C4-2B (cell line): ENCODE measurements at regions not wholly inside any gene's neighbourhood (a gene's known extent, or its start where the extent isn't known, plus 50 kb on each side); places are given as distances from the start of the nearest gene placed in this dataset.

Experiments
- ZFX ChIP-seq: fragments of 450-650 bp; IDR thresholded peaks from 2 replicates; pipeline ENCODE4 v1.6.1; 2017
- TF ChIP-seq, protein P1 (sequence below): fragments of 450-650 bp; conservative IDR thresholded peaks from 2 replicates; pipeline ENCODE4 v1.5.1; 2017; ENCODE audit warnings: mild to moderate bottlenecking

DNA sequence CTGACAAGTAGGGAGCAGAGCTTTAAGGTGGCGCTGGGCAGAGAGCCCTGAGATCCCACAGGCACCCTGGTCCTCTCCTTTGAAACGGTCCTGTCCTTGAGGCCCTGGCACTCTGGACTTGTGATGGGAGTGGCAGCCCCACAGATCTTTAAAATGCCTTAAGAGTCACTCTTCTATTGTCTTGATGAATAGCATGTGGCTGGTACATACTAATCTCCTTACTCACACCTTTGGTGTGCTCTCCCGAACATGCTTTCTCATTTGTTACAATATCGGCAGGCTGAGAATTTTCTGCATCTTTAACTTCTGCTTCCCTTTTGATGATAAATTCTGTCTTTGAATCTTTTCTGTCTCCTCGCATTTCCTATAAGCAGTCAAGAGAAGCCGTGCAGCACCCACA is 333.8 kb downstream of the TFAP2A start:
- TF ChIP-seq, protein P1, sequence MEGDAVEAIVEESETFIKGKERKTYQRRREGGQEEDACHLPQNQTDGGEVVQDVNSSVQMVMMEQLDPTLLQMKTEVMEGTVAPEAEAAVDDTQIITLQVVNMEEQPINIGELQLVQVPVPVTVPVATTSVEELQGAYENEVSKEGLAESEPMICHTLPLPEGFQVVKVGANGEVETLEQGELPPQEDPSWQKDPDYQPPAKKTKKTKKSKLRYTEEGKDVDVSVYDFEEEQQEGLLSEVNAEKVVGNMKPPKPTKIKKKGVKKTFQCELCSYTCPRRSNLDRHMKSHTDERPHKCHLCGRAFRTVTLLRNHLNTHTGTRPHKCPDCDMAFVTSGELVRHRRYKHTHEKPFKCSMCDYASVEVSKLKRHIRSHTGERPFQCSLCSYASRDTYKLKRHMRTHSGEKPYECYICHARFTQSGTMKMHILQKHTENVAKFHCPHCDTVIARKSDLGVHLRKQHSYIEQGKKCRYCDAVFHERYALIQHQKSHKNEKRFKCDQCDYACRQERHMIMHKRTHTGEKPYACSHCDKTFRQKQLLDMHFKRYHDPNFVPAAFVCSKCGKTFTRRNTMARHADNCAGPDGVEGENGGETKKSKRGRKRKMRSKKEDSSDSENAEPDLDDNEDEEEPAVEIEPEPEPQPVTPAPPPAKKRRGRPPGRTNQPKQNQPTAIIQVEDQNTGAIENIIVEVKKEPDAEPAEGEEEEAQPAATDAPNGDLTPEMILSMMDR, result no peak
- TF ChIP-seq ZFX, result no peak
